ENCODE measurements at regions not wholly inside any gene's neighbourhood (a gene's known extent, or its start where the extent isn't known, plus 50 kb on each side); places are given as distances from the start of the nearest gene placed in this dataset.

DNA sequence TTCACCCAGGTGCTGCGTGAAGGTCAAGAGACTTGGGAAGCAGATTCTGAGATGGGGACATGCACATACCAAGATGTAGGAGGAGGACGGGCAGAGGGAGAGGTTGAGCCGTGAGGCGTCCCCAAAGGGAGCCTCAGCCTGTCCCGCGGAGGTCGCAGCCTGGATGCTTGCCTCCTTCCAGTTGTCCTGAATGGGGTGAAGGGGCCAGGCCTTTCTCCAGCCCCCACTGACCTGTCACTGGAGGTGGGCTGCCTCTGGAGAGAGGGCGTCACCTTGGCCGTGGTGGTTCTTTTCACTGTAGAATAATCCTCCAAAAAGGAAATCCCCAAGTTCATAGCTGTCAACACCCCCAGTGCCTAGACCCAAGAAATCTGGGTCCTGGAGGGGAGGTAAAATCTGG lies 283.0 kb upstream of the VSTM2A start:
- H3K9me3 ChIP-seq = no peaks in the 10 kb centered on the region
- no peak overlapping the region for H3K27ac ChIP-seq
- 6% methylated on average over 6 of the region's 9 CpGs for WGBS (ENCODE audit: missing lambda C conversion rate)
- ChIA-PET POLR2A (no interaction called here), CTCF (no interaction called here)
- no peaks in the 10 kb centered on the region for H3K4me1 ChIP-seq
- no peak for TF ChIP-seq GATA3 (IDR thresholded peaks at IDR 0.05; ENCODE audit: borderline replicate concordance)
- TF ChIP-seq RFX5 (IDR thresholded peaks at IDR 0.05) = no peak
- TF ChIP-seq NFE2L2 (conservative IDR thresholded peaks at IDR 0.05; ENCODE audit: low read length) = no peak
- no peak for TF ChIP-seq EHF (CRISPR knock-in tag; IDR thresholded peaks at IDR 0.05)
- no peak for TF ChIP-seq MAFK (IDR thresholded peaks at IDR 0.05; ENCODE audit: partially characterized antibody)
- TF ChIP-seq, protein P1, sequence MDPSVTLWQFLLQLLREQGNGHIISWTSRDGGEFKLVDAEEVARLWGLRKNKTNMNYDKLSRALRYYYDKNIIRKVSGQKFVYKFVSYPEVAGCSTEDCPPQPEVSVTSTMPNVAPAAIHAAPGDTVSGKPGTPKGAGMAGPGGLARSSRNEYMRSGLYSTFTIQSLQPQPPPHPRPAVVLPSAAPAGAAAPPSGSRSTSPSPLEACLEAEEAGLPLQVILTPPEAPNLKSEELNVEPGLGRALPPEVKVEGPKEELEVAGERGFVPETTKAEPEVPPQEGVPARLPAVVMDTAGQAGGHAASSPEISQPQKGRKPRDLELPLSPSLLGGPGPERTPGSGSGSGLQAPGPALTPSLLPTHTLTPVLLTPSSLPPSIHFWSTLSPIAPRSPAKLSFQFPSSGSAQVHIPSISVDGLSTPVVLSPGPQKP (IDR thresholded peaks at IDR 0.05; ENCODE audit: low read depth, low read length) = no peak
- TF ChIP-seq RARB (CRISPR knock-in tag; IDR thresholded peaks at IDR 0.05) = no peak
- no peak for TF ChIP-seq EP300 (IDR thresholded peaks at IDR 0.05)
- no peak for TF ChIP-seq MAZ (IDR thresholded peaks at IDR 0.05; ENCODE audit: borderline replicate concordance, low read depth, low read length)
- no peak for TF ChIP-seq MYC (IDR thresholded peaks at IDR 0.05; ENCODE audit: borderline replicate concordance, low read length)
- no peak overlapping the region for H3K4me2 ChIP-seq
- no peak overlapping the region for H3K4me3 ChIP-seq
- ATAC-seq = no peak
- no peak for DNase-seq (ENCODE audit: low read depth in 1 of 2, low spot score in 1 of 2)
- no peak for FAIRE-seq

GRCh38 chr7:54260941-54261371 lies 281.2 kb upstream of the VSTM2A start:
- H3K27ac ChIP-seq = no peak overlapping the region
- DNase-seq (ENCODE audit: low read depth in 1 of 2, low spot score in 1 of 2) (no peak), FAIRE-seq (no peak), ATAC-seq (no peak)
- CTCF ChIA-PET = no interaction called here
- no peak overlapping the region for H3K4me3 ChIP-seq
- no peaks in the 10 kb centered on the region for H3K4me1 ChIP-seq
- H3K9me3 ChIP-seq = no peaks in the 10 kb centered on the region
- no peak overlapping the region for H3K4me2 ChIP-seq
- POLR2A ChIA-PET = no interaction called here
- 0% methylated on average over 1 of the region's 1 CpG for WGBS (ENCODE audit: missing lambda C conversion rate)
- TF ChIP-seq CTCF (IDR thresholded peaks at IDR 0.05) = no peak

GRCh38 chr7:54278847-54279246 lies 263.3 kb upstream of the VSTM2A start:
- DNase-seq (ENCODE audit: low read depth in 1 of 2, low spot score in 1 of 2) (no peak), FAIRE-seq (no peak), ATAC-seq (no peak)
- no peak overlapping the region for H3K4me3 ChIP-seq
- no peak overlapping the region for H3K27ac ChIP-seq
- ChIA-PET POLR2A (no interaction called here), CTCF (no interaction called here)
- H3K9me3 ChIP-seq = no peaks in the 10 kb centered on the region
- H3K4me2 ChIP-seq = no peak overlapping the region
- TF ChIP-seq REST (IDR thresholded peaks at IDR 0.05) = no peak
- TF ChIP-seq, protein P1 (IDR thresholded peaks at IDR 0.05; ENCODE audit: low read depth, low read length) = no peak
- no peak for TF ChIP-seq HOXA7 (CRISPR knock-in tag; IDR thresholded peaks at IDR 0.05)
- no peak for TF ChIP-seq SMC3 (IDR thresholded peaks at IDR 0.05)
- TF ChIP-seq RAD21 (conservative IDR thresholded peaks at IDR 0.05 in 1 of 2, IDR thresholded peaks at IDR 0.05 in 1 of 2) = no peak
- no peak for TF ChIP-seq ZC3H11A (IDR thresholded peaks at IDR 0.05)
- TF ChIP-seq EHF (CRISPR knock-in tag; IDR thresholded peaks at IDR 0.05) = no peak
- no peak for TF ChIP-seq ZFP36 (IDR thresholded peaks at IDR 0.05; ENCODE audit: borderline replicate concordance, partially characterized antibody)
- TF ChIP-seq JUNB (IDR thresholded peaks at IDR 0.05) = no peak
- TF ChIP-seq, protein P2, sequence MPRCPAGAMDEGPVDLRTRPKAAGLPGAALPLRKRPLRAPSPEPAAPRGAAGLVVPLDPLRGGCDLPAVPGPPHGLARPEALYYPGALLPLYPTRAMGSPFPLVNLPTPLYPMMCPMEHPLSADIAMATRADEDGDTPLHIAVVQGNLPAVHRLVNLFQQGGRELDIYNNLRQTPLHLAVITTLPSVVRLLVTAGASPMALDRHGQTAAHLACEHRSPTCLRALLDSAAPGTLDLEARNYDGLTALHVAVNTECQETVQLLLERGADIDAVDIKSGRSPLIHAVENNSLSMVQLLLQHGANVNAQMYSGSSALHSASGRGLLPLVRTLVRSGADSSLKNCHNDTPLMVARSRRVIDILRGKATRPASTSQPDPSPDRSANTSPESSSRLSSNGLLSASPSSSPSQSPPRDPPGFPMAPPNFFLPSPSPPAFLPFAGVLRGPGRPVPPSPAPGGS (IDR thresholded peaks at IDR 0.05) = no peak
- no peak for TF ChIP-seq RARB (CRISPR knock-in tag; IDR thresholded peaks at IDR 0.05)
- WGBS (ENCODE audit: missing lambda C conversion rate) = 10% methylated on average over 1 of the region's 1 CpG
- no peaks in the 10 kb centered on the region for H3K4me1 ChIP-seq
